Stimulated activated CD8-positive, alpha-beta memory T cell treated with anti-CD3 and anti-CD28 coated beads, Interleukin-2, amount 100 ng/mL, for 1 hour (primary cell): ENCODE measurements at regions not wholly inside any gene's neighbourhood (a gene's known extent, or its start where the extent isn't known, plus 50 kb on each side); places are given as distances from the start of the nearest gene placed in this dataset.
"Not testable (repeated sequence)": the region's sequence is repeated elsewhere in the genome, so short reads cannot be mapped to it uniquely, and the experiment has no call there.

Experiments
- DNase-seq, 2 donors: peaks; one replicate each; pipeline ENCODE4 v3.0.0-alpha.2; 2020; ENCODE audit warnings: low read depth in 2 of 2

- no peak for DNase-seq
Observed at GRCh38 chr1:185468626-185469025, 151.6 kb upstream of the IVNS1ABP start.

GRCh38 chr1:185467122-185467521 is 150.1 kb upstream of the IVNS1ABP start:
- no peak for DNase-seq

- DNase-seq, result no peak
Observed at GRCh38 chr1:185464777-185465176, 147.7 kb upstream of the IVNS1ABP start.

GRCh38 chr1:185463433-185463832 is 146.4 kb upstream of the IVNS1ABP start:
- DNase-seq, result no peak

GRCh38 chr1:185463011-185463410 is 146.0 kb upstream of the IVNS1ABP start:
- no peak for DNase-seq

GRCh38 chr1:185460723-185461122 is 143.7 kb upstream of the IVNS1ABP start:
- DNase-seq, result not testable (repeated sequence)

- DNase-seq, result no peak
Observed at GRCh38 chr1:185459141-185459540, 142.1 kb upstream of the IVNS1ABP start.

GRCh38 chr1:185458670-185459069 is 141.6 kb upstream of the IVNS1ABP start:
- no peak for DNase-seq

- no peak for DNase-seq
Observed at GRCh38 chr1:185453496-185454192, 136.6 kb upstream of the IVNS1ABP start.

GRCh38 chr1:185450917-185451316 is 133.9 kb upstream of the IVNS1ABP start:
- no peak for DNase-seq

GRCh38 chr1:185450060-185450788 is 133.2 kb upstream of the IVNS1ABP start:
- DNase-seq, result no peak

- no peak for DNase-seq
Observed at GRCh38 chr1:185449378-185450059, 132.5 kb upstream of the IVNS1ABP start.

GRCh38 chr1:185448591-185449186 is 131.6 kb upstream of the IVNS1ABP start:
- DNase-seq, result no peak

- DNase-seq, result no peak
Observed at GRCh38 chr1:185446131-185446530, 129.1 kb upstream of the IVNS1ABP start.

- no peak for DNase-seq
Observed at GRCh38 chr1:185445594-185445993, 128.6 kb upstream of the IVNS1ABP start.

GRCh38 chr1:185444676-185445075 is 127.6 kb upstream of the IVNS1ABP start:
- DNase-seq, result no peak

GRCh38 chr1:185442050-185442449 is 125.0 kb upstream of the IVNS1ABP start:
- DNase-seq, result no peak

GRCh38 chr1:185441605-185442004 is 124.6 kb upstream of the IVNS1ABP start:
- no peak for DNase-seq

GRCh38 chr1:185440877-185441276 is 123.8 kb upstream of the IVNS1ABP start:
- no peak for DNase-seq

- no peak for DNase-seq
Observed at GRCh38 chr1:185439727-185440415, 122.8 kb upstream of the IVNS1ABP start.

- no peak for DNase-seq
Observed at GRCh38 chr1:185438936-185439335, 121.9 kb upstream of the IVNS1ABP start.
